Gastrocnemius medialis (tissue), 4 donors: ENCODE measurements at regions not wholly inside any gene's neighbourhood (a gene's known extent, or its start where the extent isn't known, plus 50 kb on each side); places are given as distances from the start of the nearest gene placed in this dataset.

Experiments
- CTCF ChIP-seq, 5 experiments: fragments of 450-650 bp in 3 of 5; fragments of 200-600 bp in 2 of 5; sonication (generic) in 2 of 5; IDR thresholded peaks in 4 of 5; conservative IDR thresholded peaks in 1 of 5; 1 replicate in 4 of 5; 2 replicates in 1 of 5; pipeline ENCODE4 v1.5.1; 2016 to 2019; ENCODE audit warnings: antibody characterized with exemption in 5 of 5, mild to moderate bottlenecking in 3 of 5, moderate library complexity in 3 of 5
- POLR2A ChIP-seq, 2 donors: fragments of 450-650 bp; IDR thresholded peaks; one replicate each; pipeline ENCODE4 v1.6.1; 2017; ENCODE audit warnings: antibody characterized with exemption in 2 of 2, mild to moderate bottlenecking in 2 of 2, moderate library complexity in 2 of 2

DNA sequence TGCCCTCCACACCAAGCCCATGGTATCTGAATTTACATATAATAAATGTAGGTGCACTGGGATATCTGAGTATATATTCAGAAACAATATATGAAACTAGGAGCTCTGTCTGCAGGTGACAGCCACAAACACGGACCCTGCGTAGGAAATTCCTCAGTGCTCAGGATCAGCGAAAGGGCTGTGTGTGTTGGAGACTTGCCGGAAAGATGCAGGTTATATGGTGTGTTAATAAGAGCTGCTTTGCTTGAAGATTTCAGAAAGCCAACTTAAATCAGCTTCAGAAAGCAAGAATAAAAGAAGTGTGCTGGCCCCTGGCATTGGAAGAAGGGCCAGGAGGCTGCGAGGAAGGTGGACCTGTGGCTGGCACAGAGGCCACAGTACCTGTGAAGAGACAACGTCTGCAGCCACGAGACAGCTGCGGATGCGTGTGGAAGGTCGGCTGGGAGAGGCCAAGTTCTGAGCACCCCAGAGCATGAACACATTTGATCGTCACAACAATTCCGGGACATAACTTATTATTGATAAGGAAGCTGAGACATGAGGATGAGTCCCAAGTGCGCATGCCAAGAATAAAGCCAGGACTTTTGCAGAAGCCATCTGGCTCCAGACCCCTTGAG is 183.2 kb downstream of the DLL1 start:
- TF ChIP-seq POLR2A (IDR thresholded peaks at IDR 0.05) = no peak
- TF ChIP-seq CTCF (IDR thresholded peaks at IDR 0.05 in 4 of 5, conservative IDR thresholded peaks at IDR 0.05 in 1 of 5) = no peak
